GM19397 (cell line): ENCODE measurements at regions not wholly inside any gene's neighbourhood (a gene's known extent, or its start where the extent isn't known, plus 50 kb on each side); places are given as distances from the start of the nearest gene placed in this dataset.
"Not testable (repeated sequence)": the region's sequence is repeated elsewhere in the genome, so short reads cannot be mapped to it uniquely, and the experiment has no call there.

Experiments used
- ATAC-seq: cut with Tn5 transposase; IDR thresholded peaks from one replicate; pipeline ENCODE4 v1.9.1; 2021; ENCODE audit warnings: mild to moderate bottlenecking, moderate library complexity; ENCODE audit not compliant: unreplicated experiment

DNA sequence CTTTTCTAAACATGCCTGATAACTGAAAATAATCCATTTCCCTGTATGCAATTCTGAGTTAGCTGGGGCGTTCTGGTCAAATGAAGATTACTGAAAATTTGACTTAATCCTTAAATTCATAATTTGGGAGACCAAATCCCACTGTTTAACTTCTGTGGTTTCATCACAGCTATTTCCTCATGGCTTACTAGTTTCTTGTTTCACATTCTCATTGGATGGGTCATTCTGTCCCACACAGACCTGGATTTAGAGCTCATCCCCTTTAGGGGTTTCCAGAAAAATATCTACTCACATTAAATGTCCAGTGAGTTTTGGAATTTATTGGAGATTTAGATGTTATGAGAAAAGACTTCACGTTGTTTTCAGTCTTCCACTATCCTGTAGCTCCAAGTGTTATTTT lies 709.3 kb upstream of the KLHL1 start:
- ATAC-seq = no peak

DNA sequence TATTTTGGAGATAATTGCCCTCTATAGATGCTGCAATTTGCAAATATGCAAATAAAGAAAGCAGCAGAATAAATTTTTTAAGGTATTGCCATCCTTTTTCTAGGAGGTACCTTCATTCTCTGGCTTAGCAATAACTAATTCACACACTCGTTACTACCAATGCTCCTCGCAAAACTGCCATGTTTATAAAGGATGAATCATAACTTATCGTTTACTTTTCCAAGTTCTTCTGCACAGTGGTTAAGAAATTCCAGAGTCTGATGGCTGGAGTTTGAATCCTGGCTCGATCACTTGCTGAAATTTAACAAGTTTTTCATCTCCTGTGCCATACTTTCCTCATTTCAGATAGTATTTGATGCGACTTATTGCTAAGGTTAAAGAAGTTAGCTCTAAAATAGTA lies 708.6 kb upstream of the KLHL1 start:
- ATAC-seq = no peak

DNA sequence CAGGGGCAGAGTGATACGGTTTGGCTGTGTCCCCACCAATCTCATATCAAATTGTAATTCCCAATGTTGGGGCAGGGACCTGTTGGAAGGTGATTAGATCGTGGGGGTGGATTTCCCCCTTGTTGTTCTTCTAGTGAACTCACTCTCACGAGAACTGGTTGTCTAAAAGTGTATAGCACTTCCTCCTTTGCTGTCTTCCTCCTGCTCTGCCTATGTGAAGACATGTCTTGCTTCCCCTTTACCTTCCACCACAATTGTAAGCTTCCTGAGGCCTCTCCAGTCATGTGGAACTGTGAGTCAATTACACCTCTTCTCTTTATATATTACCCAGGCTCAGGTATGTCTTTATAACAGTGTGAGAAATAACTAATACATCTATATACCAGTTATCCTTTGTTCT lies 706.4 kb upstream of the KLHL1 start:
- no peak for ATAC-seq

DNA sequence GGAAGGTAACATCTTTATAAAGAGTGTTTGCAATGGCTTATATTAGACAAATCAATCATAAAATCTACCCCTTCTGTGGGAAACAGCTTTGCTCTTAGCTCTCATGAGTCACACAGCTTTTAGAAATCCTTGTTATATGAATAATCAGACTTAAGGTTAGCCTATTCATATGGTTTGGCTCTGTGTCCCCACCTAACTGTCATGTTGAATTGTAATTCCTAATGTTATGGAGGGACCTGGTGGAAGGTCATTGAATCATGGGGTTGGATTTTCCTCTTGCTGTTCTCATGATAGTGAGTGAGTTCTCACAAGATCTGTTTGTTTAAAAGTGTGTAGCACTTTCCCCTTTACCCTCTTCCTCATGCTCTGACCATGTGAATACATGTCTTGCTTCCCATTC lies 704.2 kb upstream of the KLHL1 start:
- no peak for ATAC-seq

DNA sequence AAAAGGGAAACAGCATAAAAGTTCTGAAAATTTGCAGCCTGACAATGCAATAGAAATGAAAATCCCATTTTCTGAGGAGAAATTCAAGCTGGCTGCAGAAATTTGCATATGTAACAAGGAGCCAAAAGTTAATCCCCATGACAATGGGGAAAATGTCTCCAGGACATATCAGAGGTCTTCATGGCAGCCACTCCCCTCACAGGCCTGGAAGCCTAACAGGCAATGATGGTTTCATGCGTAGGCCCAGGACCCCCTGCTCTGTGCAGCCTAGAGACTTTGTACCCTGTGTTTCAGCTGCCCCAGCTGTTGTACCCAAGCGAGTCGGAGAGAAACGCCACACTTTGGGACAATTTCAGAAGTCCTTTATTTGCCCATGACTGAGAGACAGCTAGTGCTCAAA lies 701.3 kb upstream of the KLHL1 start:
- ATAC-seq = no peak

DNA sequence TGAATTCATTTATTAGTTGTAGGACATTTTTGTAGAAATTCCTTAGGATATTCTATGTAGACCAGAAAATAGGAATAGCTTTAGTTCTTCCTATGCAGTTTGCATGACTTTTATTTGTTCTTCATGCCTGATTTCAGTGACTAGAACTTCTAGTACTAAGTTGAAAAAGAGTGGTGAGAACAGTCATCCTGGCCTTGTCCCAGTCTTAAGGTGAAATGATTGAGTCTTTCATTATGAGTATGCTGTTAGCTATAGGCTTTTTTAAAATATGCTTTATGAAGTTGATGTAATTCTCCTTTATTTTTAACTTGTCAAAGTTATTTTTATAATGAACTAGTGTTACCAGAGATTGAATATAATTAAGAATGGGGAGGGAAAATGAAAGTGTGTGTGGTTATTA lies 690.1 kb upstream of the KLHL1 start:
- ATAC-seq = no peak

DNA sequence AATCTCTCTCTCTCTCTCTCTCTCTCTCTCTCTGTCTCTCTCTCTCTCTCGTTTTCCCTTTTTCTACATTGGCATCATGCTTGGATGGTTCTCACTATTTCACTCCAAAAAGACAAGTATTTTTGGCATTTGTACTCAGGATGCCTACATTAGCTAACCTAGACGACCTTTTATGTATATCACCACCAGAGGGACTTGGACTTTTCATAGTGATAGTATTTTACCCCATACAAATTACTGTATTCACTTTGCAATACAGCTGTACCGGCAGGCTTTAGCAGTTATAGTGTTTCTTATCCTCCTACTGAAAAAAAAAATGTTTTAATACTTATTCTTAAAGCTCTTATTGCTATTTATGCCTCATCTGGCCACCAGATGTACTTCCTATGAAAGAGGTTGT lies 687.2 kb upstream of the KLHL1 start:
- no peak for ATAC-seq

DNA sequence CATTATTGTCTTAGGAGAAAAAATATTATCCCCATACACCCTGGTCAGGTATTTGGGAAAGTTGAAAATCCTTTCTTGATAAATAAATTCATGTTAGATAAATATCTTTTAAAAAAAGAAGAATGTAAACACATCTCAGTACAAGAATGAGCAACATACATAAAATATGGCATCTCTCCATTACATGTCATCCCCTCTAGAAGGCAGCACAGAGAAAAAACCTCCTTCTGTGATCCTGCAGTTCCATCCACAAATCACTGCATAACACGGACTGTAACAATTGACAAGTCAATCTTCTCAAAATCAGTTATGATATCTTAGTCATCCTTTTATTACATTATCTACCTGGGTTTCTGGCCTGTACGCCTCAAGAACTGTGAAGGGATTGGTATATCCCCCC lies 683.9 kb upstream of the KLHL1 start:
- ATAC-seq = no peak

DNA sequence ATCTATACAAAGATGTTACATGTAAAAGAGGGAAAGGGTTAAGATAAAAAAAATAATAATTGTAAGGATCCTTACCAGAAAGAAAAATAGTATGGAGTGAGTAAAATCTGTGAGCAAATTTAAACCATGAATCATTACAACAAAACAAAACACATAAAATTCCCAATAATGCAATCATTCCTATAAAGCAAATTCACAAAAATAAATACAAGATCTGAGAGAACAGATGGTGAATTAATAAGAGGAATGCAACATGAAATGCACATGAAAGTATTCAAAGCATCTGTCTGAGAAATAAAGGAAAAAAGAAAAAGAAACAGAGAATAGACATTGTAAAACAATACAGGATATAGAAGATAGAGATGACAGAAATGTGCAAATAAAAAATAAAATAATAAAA lies 681.5 kb upstream of the KLHL1 start:
- ATAC-seq = no peak

DNA sequence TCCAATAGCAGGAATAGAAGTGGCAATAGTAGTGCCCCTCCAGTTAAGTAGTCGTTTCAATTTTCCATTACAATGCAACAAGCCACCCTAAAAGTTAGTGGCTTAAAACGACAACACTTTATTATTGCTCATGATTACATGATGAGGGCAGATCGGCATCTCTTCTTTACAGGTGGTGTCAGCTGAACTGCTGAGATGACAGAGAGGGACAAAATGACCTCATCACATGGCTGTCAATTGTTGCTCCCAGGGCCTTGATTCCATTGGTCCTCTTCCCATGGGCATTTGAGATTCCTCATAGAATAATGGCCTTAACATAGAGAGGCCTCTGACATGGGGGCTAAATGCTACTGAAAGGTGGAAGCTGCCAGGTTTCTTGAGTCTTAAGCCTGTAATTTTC lies 679.8 kb upstream of the KLHL1 start:
- no peak for ATAC-seq

DNA sequence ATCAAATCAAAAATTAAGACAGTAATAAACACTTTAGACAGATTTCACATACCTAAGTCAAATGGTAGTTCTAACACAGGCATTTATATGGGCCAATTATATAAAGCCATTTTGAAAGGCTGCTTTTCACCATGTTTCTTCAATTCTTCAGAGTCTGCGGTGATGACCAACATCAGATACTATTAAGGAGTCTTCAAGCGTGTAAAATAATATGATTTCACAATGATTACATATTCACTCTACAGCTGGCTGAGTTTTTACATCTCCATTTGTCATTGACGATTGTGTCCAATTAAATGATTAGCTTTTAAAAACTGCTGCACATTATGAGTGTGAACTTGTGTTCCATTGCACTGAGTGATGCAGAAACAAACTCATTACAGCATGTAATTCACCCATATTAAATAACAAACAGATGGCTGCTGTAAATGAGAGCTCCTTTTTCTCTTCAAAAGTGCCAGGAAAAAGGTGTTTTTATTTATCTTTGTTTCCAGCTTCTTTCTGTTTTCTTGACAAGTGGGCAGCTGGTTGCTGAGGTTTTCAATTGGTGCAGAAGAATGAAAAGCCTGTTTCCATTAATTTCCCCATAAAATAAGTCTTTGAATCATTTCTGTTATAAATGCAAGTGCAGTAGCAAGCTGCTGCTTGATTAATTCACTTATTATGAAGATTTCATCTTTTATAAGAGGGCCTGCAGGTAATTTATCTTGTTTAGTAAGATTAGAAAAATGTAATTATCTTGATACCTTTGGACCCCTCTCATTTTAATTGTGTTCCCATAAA lies 676.1 kb upstream of the KLHL1 start:
- ATAC-seq = no peak

DNA sequence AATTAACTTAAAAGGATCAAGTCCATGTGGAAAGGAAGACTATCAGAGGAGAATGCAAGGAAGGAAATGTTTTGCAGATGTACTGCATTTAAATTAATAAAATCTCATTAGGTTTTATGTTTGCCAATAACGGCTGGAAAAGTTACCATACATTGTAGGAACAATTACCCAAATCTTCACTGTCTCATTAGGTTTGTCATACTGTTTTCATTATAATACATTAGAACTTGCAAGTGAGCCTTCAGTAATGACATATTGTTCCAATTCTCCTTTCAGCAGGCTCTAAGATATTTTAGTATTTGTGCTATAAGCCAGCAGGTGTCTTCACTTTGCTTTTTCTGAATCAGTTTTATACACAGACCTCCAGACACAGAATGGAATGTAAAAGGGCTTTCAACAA lies 661.6 kb upstream of the KLHL1 start:
- no peak for ATAC-seq

DNA sequence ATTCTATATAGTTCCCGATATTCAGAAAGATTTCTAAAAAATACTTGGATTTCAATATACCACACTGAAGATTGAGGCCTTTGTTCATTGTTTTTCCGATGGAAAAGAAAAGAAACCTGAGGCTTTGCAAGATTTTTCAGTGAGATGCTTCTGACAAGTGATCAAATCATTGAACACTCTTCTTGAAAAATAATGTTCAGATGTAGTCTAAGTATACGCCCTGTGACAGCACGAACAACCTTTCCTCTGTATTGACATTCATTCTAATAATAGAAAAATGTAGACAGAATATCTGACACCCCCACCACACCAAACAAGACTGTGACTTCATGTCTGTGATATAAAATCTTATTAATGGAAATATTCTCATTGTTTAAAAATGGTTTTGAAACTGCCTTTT lies 650.7 kb upstream of the KLHL1 start:
- no peak for ATAC-seq

DNA sequence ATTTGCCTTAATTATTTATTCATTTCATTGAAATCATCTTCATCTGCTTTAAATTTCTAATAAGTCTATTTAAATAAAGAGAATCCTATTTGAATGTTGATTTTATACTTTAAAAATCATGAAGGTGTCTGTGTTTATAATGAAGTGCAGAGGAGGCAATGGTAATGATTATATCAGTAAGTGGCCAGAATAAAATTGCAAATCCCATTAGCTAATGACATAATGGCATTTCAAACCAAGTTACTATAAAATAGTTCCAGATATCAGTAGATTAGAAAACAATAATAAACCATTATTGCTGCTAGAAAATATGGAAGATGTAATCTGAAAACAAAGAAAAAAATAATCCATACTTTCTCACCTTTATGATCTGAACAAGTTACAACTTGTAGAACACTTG lies 647.8 kb upstream of the KLHL1 start:
- ATAC-seq = no peak

DNA sequence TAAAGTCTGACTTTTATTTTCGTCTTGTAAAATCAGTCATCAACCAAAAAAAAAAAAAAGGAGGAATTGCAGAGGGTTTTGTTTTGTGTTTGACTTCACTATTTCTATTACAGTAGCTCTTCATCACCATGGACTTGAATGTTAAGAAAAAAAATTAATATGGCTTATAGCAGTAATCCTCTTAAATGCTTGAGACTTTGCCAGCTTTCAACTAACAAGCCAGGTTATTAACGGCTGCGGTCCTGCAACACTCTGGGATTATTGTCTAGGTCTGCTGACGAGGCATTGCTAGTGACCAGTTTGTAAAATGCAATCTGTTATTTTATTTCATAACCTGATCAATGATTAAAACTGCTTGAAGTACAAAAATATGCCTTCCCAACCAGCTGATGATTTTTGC lies 647.2 kb upstream of the KLHL1 start:
- no peak for ATAC-seq

DNA sequence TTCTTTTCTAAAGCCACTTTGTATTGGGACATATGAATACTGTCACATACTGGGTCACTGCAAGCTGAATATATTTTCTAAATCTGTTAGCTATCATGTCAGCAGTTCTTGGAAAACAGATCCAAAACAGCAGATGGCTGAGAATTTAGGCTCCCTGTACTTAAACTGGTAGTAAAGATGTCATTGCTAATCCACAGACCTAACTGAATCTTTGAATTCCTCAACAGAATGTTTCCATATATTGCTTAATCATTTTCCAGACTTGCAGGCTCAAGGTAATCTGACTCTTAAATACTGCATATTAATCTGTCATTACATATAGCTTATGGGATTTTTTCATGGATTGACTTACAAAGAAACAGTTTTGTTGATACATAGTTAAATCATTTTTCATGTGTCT lies 639.0 kb upstream of the KLHL1 start:
- no peak for ATAC-seq

DNA sequence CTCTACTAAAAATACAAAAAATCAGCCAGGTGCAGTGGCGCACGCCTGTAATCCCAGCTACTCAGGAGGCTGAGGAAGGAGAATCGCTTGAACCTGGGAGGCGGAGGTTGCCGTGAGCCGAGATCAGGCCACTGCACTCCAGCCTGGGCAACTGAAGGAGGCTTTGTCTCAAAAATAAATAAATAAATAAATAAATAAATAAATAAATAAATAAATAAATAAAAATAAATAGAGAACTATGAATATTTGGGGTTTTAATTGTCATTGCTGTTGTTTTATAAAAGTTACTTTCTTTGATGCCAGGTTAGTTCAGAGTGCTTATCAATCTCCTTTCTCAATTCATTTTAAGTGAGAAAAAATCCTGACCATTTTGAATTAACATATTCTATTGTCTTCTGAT lies 638.2 kb upstream of the KLHL1 start:
- ATAC-seq = not testable (repeated sequence)

DNA sequence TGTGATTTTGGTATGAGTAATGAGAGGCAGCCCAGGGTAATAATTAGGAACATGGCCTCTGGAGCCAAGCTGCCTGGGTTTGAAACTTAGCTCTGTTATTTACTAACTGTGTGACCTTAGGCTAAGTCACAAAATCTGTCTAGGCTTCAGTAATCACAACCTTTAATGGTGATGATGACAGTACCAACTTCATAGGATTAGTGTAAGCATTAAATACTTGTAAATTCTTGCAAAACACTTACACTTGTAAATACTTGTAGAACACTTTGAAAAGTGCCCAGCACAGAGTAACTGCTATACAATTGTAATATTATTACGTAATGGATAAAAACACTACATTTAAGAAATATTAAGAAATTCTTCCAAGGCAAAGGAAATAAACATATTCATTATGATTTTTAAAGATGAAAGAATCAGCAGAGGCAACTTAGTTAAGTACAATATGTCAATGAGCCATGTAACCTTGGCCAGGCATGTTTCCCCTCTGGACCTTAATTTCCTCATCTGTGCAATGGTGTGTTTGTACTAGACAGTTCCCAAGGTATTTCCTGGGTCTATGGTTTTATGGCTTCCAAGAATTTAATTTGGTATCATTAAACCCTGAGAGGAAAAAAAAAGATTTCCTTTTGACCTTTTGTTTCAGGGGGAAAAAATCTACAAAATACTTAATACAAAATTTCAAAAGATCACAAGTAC lies 628.5 kb upstream of the KLHL1 start:
- no peak for ATAC-seq

DNA sequence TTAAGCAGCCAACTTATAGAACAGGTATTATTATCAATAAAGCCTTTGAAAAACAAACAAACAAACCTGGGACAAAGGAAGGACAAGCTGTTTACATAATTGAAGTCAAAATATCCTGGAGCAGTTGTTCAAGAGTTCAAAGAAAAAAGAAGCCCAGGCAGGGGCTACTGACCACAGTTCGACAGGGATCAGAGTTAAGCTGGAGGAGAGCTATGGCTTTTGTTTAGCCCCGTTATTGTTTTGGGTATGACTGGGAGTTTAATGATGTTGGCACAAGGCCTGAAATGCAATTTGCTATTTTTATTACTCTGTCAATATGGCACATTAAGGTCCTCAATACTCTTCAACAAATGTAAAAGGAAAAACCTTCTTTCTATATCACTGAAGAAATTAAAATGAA lies 624.4 kb upstream of the KLHL1 start:
- no peak for ATAC-seq

DNA sequence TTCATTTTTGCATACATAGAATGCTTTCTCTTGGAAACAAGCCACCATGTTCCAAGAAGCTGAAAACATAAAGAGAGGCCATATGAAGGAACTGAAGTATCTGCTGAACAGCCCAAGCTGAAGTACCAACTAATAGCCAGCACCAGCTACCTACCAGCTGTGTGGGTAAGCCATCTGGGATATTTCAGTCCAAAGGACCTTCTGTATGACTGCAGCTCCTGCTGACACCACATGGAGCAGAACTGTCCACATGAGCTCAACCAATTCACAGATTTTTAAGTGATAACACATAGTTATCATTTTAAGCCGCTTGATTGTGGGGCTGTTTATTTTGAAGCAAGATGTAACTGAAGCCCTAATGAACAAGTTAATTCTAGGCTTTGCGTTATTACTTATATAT lies 621.1 kb upstream of the KLHL1 start:
- ATAC-seq = no peak

DNA sequence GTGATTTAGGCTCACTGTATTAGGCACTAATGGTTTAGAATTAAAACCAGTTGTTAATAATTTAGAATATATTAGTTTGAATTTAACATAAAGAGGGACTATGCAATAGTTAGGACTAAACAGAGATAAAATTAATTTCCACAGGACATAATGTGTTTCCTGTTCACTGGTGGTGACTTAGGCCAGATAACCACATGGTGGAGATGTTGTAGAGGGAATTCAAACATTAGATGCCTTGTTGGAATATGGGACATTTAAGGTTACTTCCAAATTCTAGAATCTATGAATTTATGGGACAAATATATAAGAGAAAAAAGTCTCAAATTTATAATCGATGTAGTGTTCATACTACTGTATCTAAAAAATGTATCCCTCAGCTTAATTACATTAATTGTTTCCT lies 615.5 kb upstream of the KLHL1 start:
- no peak for ATAC-seq

DNA sequence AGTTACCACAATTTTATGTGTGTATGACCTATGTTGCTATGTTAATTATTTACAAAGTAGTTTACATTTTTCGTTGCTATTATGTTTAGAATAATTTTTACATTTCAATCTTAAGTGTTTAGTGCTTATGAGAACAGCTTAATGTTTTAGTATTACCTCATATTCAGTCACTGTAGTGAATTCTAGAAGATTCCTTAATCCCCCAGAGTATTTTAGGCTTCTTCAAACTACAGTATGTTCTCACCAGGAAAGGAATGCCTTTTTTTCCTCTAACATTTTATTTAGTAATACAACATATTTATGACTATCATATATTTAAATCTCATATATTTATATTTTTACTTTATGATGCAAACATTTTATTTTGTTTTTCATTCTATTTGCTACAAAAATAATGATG lies 612.1 kb upstream of the KLHL1 start:
- ATAC-seq = no peak

DNA sequence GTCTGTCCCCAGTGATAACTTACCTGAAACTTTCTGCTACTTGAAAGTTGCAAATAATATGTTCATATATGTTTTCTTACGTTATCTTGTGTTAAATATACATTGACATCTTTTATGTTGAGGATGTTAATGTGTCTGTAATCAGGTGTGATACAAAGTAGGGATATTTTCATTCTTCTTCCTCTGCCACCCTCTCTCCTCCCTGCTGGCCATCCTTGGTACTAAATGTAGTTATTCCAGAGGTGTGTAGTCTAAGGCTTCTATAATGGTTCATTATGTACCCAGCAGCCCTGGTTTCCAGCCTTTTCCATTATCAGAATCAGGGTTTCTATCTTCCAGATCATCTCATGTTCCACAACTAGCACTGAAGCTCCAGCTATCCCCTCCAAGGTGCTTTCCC lies 606.7 kb upstream of the KLHL1 start:
- no peak for ATAC-seq
